ENCODE measurements at regions not wholly inside any gene's neighbourhood (a gene's known extent, or its start where the extent isn't known, plus 50 kb on each side); places are given as distances from the start of the nearest gene placed in this dataset.

DNA sequence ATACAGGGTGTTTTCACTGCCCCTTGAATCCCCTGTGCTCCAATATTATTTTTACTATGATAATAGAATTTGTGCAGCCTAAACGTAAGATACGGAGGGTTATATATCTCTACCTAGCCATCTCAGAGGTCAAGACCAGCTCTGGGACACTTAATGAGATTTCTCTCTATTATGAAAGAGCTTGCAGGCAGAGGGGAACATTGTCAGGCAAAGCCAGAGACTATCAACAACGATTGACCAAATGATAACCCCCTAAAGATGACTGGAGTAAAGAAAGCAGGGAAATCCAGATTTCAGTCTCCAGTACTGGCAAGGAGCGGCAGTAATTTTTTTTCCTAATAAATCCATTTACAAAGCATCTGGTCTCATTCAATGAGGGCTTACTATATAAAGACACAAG is 59.8 kb upstream of the LPAR1 start (continued):
- TF ChIP-seq RAD21 (IDR thresholded peaks at IDR 0.05; ENCODE audit: low read depth) (no peak), EGR1 (IDR thresholded peaks at IDR 0.05; ENCODE audit: low read depth) (no peak), CBX3 (IDR thresholded peaks at IDR 0.05; ENCODE audit: low read depth) (no peak)

DNA sequence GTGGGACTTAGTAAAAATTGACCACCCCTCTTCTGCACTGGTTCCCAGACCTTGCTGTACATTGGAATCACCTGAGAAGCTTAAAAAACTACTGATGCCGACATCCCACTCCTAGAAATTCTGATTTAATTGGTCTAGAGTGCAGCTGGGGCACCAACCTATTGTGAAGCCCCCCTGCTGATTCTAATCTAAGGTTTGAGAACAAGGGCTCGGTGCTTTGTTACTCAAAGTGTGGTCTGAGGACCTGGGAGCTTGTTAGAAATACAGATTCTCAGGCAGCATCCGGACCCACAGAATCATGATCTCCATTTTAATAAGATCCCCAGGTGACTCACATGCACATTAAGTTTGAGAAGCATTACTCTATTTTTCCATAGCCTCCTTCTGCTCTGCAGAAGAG is 57.8 kb upstream of the LPAR1 start:
- Histone ChIP-seq H3K27ac (ENCODE audit: low read depth, low read length) (no peak overlapping the region), H3K9ac (ENCODE audit: low read length) (no peak overlapping the region), H2AFZ (ENCODE audit: low read depth, low read length, poor library complexity, severe bottlenecking) (no peak overlapping the region), H3K27me3 (ENCODE audit: insufficient read depth, low read length) (no peaks in the 10 kb centered on the region), H3K4me3 (replicated peaks in 1 of 2; ENCODE audit: low read depth in 1 of 2, low read length in 2 of 2) (no peak overlapping the region), H3K9me2 (ENCODE audit: insufficient read depth) (no peaks in the 10 kb centered on the region; the same call in 1 of the 2 replicates), H3K79me2 (ENCODE audit: insufficient read depth, low read length) (no peaks in the 10 kb centered on the region), H3K4me2 (ENCODE audit: low read length) (no peak overlapping the region), H3K36me3 (ENCODE audit: control insufficient read depth in 1 of 2, insufficient read depth in 2 of 2, low read length in 2 of 2) (no peaks in the 10 kb centered on the region), H3K9me3 (ENCODE audit: control insufficient read depth in 1 of 2, insufficient read depth in 1 of 2, low read depth in 1 of 2, low read length in 2 of 2) (no peaks in the 10 kb centered on the region), H4K20me1 (ENCODE audit: insufficient read depth) (no peaks in the 10 kb centered on the region), H3K4me1 (ENCODE audit: control insufficient read depth in 1 of 2, insufficient read depth in 2 of 2, low read length in 2 of 2) (peaks cover 0 to 5% of the 10 kb centered on the region in 2 experiments; a peak in 2 of 4 replicates)
- ChIA-PET RAD21 (ENCODE audit: low non-redundant PET in 1 of 2, low total read pairs in 2 of 2, uncharacterized antibody in 2 of 2, unreplicated experiment in 2 of 2) (no interaction called here), CTCF (no interaction called here), POLR2A (no interaction called here)
- intact Hi-C loops (cut with micrococcal nuclease): no loop called here
- TF ChIP-seq CBX3 (IDR thresholded peaks at IDR 0.05; ENCODE audit: low read depth) (no peak), EZH2phosphoT487 (IDR thresholded peaks at IDR 0.05; ENCODE audit: borderline replicate concordance) (no peak), TCF7L2 (IDR thresholded peaks at IDR 0.05; ENCODE audit: borderline replicate concordance, extremely low read depth, insufficient read depth, insufficient read length) (no peak), RAD21 (IDR thresholded peaks at IDR 0.05; ENCODE audit: low read depth) (no peak), SIN3A (IDR thresholded peaks at IDR 0.05; ENCODE audit: low read depth) (no peak), CEBPB (IDR thresholded peaks at IDR 0.05; ENCODE audit: low read depth) (no peak), EZH2 (IDR thresholded peaks at IDR 0.05) (no peak), POLR2A (IDR thresholded peaks at IDR 0.05; ENCODE audit: borderline replicate concordance, extremely low read depth, insufficient read depth, insufficient read length) (no peak), JUND (IDR thresholded peaks at IDR 0.05) (no peak), ZNF274 (IDR thresholded peaks at IDR 0.05; ENCODE audit: low read depth, low read length) (no peak), ZFX (IDR thresholded peaks at IDR 0.05) (no peak)
- TF ChIP-seq, protein P1, sequence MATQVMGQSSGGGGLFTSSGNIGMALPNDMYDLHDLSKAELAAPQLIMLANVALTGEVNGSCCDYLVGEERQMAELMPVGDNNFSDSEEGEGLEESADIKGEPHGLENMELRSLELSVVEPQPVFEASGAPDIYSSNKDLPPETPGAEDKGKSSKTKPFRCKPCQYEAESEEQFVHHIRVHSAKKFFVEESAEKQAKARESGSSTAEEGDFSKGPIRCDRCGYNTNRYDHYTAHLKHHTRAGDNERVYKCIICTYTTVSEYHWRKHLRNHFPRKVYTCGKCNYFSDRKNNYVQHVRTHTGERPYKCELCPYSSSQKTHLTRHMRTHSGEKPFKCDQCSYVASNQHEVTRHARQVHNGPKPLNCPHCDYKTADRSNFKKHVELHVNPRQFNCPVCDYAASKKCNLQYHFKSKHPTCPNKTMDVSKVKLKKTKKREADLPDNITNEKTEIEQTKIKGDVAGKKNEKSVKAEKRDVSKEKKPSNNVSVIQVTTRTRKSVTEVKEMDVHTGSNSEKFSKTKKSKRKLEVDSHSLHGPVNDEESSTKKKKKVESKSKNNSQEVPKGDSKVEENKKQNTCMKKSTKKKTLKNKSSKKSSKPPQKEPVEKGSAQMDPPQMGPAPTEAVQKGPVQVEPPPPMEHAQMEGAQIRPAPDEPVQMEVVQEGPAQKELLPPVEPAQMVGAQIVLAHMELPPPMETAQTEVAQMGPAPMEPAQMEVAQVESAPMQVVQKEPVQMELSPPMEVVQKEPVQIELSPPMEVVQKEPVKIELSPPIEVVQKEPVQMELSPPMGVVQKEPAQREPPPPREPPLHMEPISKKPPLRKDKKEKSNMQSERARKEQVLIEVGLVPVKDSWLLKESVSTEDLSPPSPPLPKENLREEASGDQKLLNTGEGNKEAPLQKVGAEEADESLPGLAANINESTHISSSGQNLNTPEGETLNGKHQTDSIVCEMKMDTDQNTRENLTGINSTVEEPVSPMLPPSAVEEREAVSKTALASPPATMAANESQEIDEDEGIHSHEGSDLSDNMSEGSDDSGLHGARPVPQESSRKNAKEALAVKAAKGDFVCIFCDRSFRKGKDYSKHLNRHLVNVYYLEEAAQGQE (IDR thresholded peaks at IDR 0.05; ENCODE audit: low read depth): no peak
- TF ChIP-seq, protein P2, sequence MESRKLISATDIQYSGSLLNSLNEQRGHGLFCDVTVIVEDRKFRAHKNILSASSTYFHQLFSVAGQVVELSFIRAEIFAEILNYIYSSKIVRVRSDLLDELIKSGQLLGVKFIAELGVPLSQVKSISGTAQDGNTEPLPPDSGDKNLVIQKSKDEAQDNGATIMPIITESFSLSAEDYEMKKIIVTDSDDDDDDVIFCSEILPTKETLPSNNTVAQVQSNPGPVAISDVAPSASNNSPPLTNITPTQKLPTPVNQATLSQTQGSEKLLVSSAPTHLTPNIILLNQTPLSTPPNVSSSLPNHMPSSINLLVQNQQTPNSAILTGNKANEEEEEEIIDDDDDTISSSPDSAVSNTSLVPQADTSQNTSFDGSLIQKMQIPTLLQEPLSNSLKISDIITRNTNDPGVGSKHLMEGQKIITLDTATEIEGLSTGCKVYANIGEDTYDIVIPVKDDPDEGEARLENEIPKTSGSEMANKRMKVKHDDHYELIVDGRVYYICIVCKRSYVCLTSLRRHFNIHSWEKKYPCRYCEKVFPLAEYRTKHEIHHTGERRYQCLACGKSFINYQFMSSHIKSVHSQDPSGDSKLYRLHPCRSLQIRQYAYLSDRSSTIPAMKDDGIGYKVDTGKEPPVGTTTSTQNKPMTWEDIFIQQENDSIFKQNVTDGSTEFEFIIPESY (IDR thresholded peaks at IDR 0.05; ENCODE audit: extremely low read depth, insufficient replicate concordance, low read length): no peak
- TF ChIP-seq, protein P3, sequence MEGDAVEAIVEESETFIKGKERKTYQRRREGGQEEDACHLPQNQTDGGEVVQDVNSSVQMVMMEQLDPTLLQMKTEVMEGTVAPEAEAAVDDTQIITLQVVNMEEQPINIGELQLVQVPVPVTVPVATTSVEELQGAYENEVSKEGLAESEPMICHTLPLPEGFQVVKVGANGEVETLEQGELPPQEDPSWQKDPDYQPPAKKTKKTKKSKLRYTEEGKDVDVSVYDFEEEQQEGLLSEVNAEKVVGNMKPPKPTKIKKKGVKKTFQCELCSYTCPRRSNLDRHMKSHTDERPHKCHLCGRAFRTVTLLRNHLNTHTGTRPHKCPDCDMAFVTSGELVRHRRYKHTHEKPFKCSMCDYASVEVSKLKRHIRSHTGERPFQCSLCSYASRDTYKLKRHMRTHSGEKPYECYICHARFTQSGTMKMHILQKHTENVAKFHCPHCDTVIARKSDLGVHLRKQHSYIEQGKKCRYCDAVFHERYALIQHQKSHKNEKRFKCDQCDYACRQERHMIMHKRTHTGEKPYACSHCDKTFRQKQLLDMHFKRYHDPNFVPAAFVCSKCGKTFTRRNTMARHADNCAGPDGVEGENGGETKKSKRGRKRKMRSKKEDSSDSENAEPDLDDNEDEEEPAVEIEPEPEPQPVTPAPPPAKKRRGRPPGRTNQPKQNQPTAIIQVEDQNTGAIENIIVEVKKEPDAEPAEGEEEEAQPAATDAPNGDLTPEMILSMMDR (IDR thresholded peaks at IDR 0.05 in 2 of 3, conservative IDR thresholded peaks at IDR 0.05 in 1 of 3; ENCODE audit: borderline replicate concordance in 1 of 3, insufficient read depth in 1 of 3, low read depth in 2 of 3, low read length in 2 of 3): no peak
- TF ChIP-seq, protein P4, sequence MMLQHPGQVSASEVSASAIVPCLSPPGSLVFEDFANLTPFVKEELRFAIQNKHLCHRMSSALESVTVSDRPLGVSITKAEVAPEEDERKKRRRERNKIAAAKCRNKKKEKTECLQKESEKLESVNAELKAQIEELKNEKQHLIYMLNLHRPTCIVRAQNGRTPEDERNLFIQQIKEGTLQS (IDR thresholded peaks at IDR 0.05): no peak
- TF ChIP-seq, protein P5, sequence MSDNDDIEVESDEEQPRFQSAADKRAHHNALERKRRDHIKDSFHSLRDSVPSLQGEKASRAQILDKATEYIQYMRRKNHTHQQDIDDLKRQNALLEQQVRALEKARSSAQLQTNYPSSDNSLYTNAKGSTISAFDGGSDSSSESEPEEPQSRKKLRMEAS (IDR thresholded peaks at IDR 0.05): no peak
- BruUV-seq (replicated peaks): no TSS peak
- no peak for DNase-seq (ENCODE audit: low read depth, low spot score)
- no peak for ATAC-seq

Measured in HCT116 (cell line).